Panc1 (cell line): ENCODE measurements at regions not wholly inside any gene's neighbourhood (a gene's known extent, or its start where the extent isn't known, plus 50 kb on each side); places are given as distances from the start of the nearest gene placed in this dataset.

Experiments
- POLR2AphosphoS5 ChIP-seq: IDR thresholded peaks from 2 replicates; pipeline ENCODE4 v1.6.1; 2012; ENCODE audit warnings: mild to moderate bottlenecking, low read depth, low read length, moderate library complexity
- SIN3A ChIP-seq: IDR thresholded peaks from 2 replicates; pipeline ENCODE4 v1.6.1; 2012; ENCODE audit warnings: low read depth, mild to moderate bottlenecking, low read length, moderate library complexity, borderline replicate concordance; ENCODE audit not compliant: insufficient read depth
- TF ChIP-seq, protein P1 (sequence below): fragments of 450-650 bp; IDR thresholded peaks from 2 replicates; pipeline ENCODE4 v1.5.1; 2017; ENCODE audit warnings: mild to moderate bottlenecking

DNA sequence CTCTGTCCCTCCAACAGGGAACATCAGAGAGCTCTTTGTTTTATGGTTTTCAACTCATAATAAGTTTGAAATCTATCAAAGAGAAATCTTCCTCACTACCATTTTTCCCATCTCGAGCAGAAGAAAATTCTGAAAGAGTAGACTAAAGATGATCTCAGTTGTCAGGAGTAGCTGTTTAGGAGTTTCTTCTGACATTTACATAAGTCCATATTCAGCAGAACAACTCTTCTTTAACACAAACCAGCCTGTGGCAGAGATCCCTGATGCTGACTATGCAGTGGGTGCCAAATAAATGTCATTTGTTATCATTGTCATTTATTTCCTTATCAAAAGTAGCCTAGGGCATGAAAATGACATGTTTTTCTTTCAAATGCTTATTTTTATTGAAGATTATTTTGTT is 380.7 kb downstream of the MBD2 start:
- TF ChIP-seq, protein P1, sequence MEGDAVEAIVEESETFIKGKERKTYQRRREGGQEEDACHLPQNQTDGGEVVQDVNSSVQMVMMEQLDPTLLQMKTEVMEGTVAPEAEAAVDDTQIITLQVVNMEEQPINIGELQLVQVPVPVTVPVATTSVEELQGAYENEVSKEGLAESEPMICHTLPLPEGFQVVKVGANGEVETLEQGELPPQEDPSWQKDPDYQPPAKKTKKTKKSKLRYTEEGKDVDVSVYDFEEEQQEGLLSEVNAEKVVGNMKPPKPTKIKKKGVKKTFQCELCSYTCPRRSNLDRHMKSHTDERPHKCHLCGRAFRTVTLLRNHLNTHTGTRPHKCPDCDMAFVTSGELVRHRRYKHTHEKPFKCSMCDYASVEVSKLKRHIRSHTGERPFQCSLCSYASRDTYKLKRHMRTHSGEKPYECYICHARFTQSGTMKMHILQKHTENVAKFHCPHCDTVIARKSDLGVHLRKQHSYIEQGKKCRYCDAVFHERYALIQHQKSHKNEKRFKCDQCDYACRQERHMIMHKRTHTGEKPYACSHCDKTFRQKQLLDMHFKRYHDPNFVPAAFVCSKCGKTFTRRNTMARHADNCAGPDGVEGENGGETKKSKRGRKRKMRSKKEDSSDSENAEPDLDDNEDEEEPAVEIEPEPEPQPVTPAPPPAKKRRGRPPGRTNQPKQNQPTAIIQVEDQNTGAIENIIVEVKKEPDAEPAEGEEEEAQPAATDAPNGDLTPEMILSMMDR: no peak
- TF ChIP-seq POLR2AphosphoS5 (no peak), SIN3A (no peak)
